ENCODE measurements at regions not wholly inside any gene's neighbourhood (a gene's known extent, or its start where the extent isn't known, plus 50 kb on each side); places are given as distances from the start of the nearest gene placed in this dataset.

GRCh38 chr1:218964471-218965185 is 209.1 kb upstream of the LYPLAL1 start:
- in situ Hi-C loops (cut with MboI; ENCODE audit: low sequenced_read_pairs): no loop called here

- in situ Hi-C loops (cut with MboI; ENCODE audit: low sequenced_read_pairs): no loop called here
Measured at GRCh38 chr1:218965821-218966220, 207.9 kb upstream of the LYPLAL1 start.

GRCh38 chr1:218967254-218967653 is 206.4 kb upstream of the LYPLAL1 start:
- in situ Hi-C loops (cut with MboI; ENCODE audit: low sequenced_read_pairs): no loop called here

GRCh38 chr1:218967836-218968235 is 205.8 kb upstream of the LYPLAL1 start:
- in situ Hi-C loops (cut with MboI; ENCODE audit: low sequenced_read_pairs): no loop called here

GRCh38 chr1:218969006-218969405 is 204.7 kb upstream of the LYPLAL1 start:
- in situ Hi-C loops (cut with MboI; ENCODE audit: low sequenced_read_pairs): no loop called here

- in situ Hi-C loops (cut with MboI; ENCODE audit: low sequenced_read_pairs): no loop called here
Measured at GRCh38 chr1:218970397-218970990, 203.2 kb upstream of the LYPLAL1 start.

- in situ Hi-C loops (cut with MboI; ENCODE audit: low sequenced_read_pairs): no loop called here
Measured at GRCh38 chr1:218971156-218971555, 202.5 kb upstream of the LYPLAL1 start.

- in situ Hi-C loops (cut with MboI; ENCODE audit: low sequenced_read_pairs): no loop called here
Measured at GRCh38 chr1:218980881-218981280, 192.8 kb upstream of the LYPLAL1 start.

- in situ Hi-C loops (cut with MboI; ENCODE audit: low sequenced_read_pairs): no loop called here
Measured at GRCh38 chr1:218982482-218982881, 191.2 kb upstream of the LYPLAL1 start.

- in situ Hi-C loops (cut with MboI; ENCODE audit: low sequenced_read_pairs): no loop called here
Measured at GRCh38 chr1:218983433-218983832, 190.2 kb upstream of the LYPLAL1 start.

- in situ Hi-C loops (cut with MboI; ENCODE audit: low sequenced_read_pairs): no loop called here
Measured at GRCh38 chr1:218983848-218984247, 189.8 kb upstream of the LYPLAL1 start.

GRCh38 chr1:218985424-218985984 is 188.2 kb upstream of the LYPLAL1 start:
- in situ Hi-C loops (cut with MboI; ENCODE audit: low sequenced_read_pairs): no loop called here

GRCh38 chr1:218986816-218987215 is 186.9 kb upstream of the LYPLAL1 start:
- in situ Hi-C loops (cut with MboI; ENCODE audit: low sequenced_read_pairs): no loop called here

- in situ Hi-C loops (cut with MboI; ENCODE audit: low sequenced_read_pairs): no loop called here
Measured at GRCh38 chr1:218990019-218990418, 183.7 kb upstream of the LYPLAL1 start.

- in situ Hi-C loops (cut with MboI; ENCODE audit: low sequenced_read_pairs): no loop called here
Measured at GRCh38 chr1:218991089-218991488, 182.6 kb upstream of the LYPLAL1 start.

- in situ Hi-C loops (cut with MboI; ENCODE audit: low sequenced_read_pairs): no loop called here
Measured at GRCh38 chr1:218994615-218995014, 179.1 kb upstream of the LYPLAL1 start.

GRCh38 chr1:218995091-218995665 is 178.5 kb upstream of the LYPLAL1 start:
- in situ Hi-C loops (cut with MboI; ENCODE audit: low sequenced_read_pairs): no loop called here

GRCh38 chr1:218996362-218996761 is 177.3 kb upstream of the LYPLAL1 start:
- in situ Hi-C loops (cut with MboI; ENCODE audit: low sequenced_read_pairs): no loop called here

- in situ Hi-C loops (cut with MboI; ENCODE audit: low sequenced_read_pairs): no loop called here
Measured at GRCh38 chr1:219000005-219000404, 173.7 kb upstream of the LYPLAL1 start.

- in situ Hi-C loops (cut with MboI; ENCODE audit: low sequenced_read_pairs): no loop called here
Measured at GRCh38 chr1:219000631-219001030, 173.0 kb upstream of the LYPLAL1 start.

- in situ Hi-C loops (cut with MboI; ENCODE audit: low sequenced_read_pairs): no loop called here
Measured at GRCh38 chr1:219010720-219011119, 163.0 kb upstream of the LYPLAL1 start.

- in situ Hi-C loops (cut with MboI; ENCODE audit: low sequenced_read_pairs): no loop called here
Measured at GRCh38 chr1:219020386-219020785, 153.3 kb upstream of the LYPLAL1 start.

All from HL-60/S4 (cell line).